Prostate gland (tissue), 2 donors: ENCODE measurements at regions not wholly inside any gene's neighbourhood (a gene's known extent, or its start where the extent isn't known, plus 50 kb on each side); places are given as distances from the start of the nearest gene placed in this dataset.

Experiments used
- DNase-seq: peaks from one replicate; pipeline ENCODE4 v3.0.0-alpha.2; 2019; ENCODE audit warnings: low spot score
- H3K27ac ChIP-seq, 2 donors: fragments of 200-600 bp; sonication (generic); 2 replicates each; pipeline ENCODE4 v1.5.1; 2017 to 2019
- H3K27me3 ChIP-seq: fragments of 200-600 bp; sonication (generic); replicated peaks from 2 replicates; pipeline ENCODE4 v1.5.1; 2019; ENCODE audit not compliant: insufficient read depth
- H3K36me3 ChIP-seq, 2 donors: fragments of 200-600 bp; sonication (generic); 1 replicate in 1 of 2; 2 replicates in 1 of 2; pipeline versions ENCODE4 v1.5.1 to v1.8.1; 2017 to 2019
- H3K4me1 ChIP-seq: fragments of 200-600 bp; sonication (generic); replicated peaks from 2 replicates; pipeline ENCODE4 v1.5.1; 2019
- H3K4me3 ChIP-seq, 2 donors: fragments of 200-600 bp; sonication (generic); 2 replicates each; pipeline ENCODE4 v1.5.1; 2017 to 2019
- H3K9me3 ChIP-seq: fragments of 200-600 bp; sonication (generic); 2 replicates; pipeline ENCODE4 v1.5.1; 2017
- POLR2A ChIP-seq: fragments of 450-650 bp; IDR thresholded peaks from one replicate; pipeline ENCODE4 v1.6.1; 2016; ENCODE audit warnings: antibody characterized with exemption, mild to moderate bottlenecking
- POLR2AphosphoS5 ChIP-seq: sonication (generic); formaldehyde crosslinking; IDR thresholded peaks from one replicate; pipeline ENCODE4 v1.6.1; 2017; ENCODE audit warnings: antibody characterized with exemption
- WGBS: methylation state at CpG from one replicate; pipeline ENCODE4 v1.1.5; 2018; 5-methylcytosine and 5-hydroxymethylcytosine counted together
- intact Hi-C: fragments of 100-400 bp; cut with DNase I; formaldehyde crosslinking; loops from one replicate; pipeline ENCODE4 v1.14.2; 2022
- TF ChIP-seq, protein P1 (sequence below), 4 experiments: fragments of 200-600 bp in 2 of 4; fragments of 450-650 bp in 2 of 4; sonication (generic) in 2 of 4; IDR thresholded peaks; 1 replicate in 3 of 4; 2 replicates in 1 of 4; pipeline ENCODE4 v1.5.1; 2016 to 2019; ENCODE audit warnings: antibody characterized with exemption in 4 of 4, mild to moderate bottlenecking in 2 of 4, moderate library complexity in 2 of 4

DNA sequence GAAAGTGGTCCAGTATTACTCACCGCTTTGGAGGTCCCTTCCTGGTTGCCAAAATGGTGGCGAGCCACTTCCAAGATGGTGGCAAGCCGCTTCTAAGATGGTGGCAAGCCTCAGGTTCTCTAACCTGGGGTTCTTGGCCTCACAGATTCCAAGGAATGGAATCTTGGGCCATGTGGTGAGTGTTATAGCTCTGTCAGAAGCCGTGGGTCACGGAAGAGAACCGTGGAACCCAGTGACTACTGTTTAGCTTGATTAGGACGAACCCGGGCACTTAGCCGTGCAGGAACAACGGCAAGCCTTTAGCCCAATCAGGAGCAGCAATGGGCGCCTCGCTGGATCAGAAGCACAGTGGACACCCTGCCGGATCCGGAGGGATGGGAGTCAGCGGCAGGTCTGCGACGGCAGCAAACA, 356.2 kb upstream of the TMPRSS15 start:
- intact Hi-C loops = no loop called here
- 93% methylated on average over 17 of the region's 17 CpGs for WGBS
- no peaks in the 10 kb centered on the region for H3K9me3 ChIP-seq
- TF ChIP-seq, protein P1, sequence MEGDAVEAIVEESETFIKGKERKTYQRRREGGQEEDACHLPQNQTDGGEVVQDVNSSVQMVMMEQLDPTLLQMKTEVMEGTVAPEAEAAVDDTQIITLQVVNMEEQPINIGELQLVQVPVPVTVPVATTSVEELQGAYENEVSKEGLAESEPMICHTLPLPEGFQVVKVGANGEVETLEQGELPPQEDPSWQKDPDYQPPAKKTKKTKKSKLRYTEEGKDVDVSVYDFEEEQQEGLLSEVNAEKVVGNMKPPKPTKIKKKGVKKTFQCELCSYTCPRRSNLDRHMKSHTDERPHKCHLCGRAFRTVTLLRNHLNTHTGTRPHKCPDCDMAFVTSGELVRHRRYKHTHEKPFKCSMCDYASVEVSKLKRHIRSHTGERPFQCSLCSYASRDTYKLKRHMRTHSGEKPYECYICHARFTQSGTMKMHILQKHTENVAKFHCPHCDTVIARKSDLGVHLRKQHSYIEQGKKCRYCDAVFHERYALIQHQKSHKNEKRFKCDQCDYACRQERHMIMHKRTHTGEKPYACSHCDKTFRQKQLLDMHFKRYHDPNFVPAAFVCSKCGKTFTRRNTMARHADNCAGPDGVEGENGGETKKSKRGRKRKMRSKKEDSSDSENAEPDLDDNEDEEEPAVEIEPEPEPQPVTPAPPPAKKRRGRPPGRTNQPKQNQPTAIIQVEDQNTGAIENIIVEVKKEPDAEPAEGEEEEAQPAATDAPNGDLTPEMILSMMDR (IDR thresholded peaks at IDR 0.05) = no peak
- TF ChIP-seq POLR2AphosphoS5 = no peak
- no peak for TF ChIP-seq POLR2A
- H3K36me3 ChIP-seq = no peaks in the 10 kb centered on the region
- no peak for DNase-seq
- no peak overlapping the region for H3K27ac ChIP-seq
- no peak overlapping the region for H3K4me3 ChIP-seq
- no peaks in the 10 kb centered on the region for H3K27me3 ChIP-seq
- no peaks in the 10 kb centered on the region for H3K4me1 ChIP-seq

DNA sequence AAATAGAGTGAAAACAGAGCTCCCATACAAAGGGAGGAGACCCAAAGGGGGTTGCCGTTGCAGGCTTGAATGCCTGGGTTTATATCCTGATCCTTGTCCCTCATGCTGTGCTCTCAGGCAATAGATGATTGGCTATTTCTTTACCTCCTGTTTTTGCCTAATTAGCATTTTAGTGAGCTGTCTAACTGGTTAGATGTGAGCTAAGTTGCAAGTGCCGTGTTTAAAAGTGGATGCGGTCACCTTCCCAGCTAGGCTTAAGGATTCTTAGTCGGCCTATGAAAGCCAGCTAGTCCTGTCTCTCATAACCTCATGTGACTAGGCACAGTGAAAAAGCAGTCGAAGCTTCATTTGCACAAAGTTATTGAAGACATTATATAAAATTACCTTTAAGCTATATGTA, 356.7 kb upstream of the TMPRSS15 start:
- no peak overlapping the region for H3K27ac ChIP-seq
- no peak overlapping the region for H3K4me3 ChIP-seq
- H3K27me3 ChIP-seq = no peaks in the 10 kb centered on the region
- 83% methylated on average over 5 of the region's 5 CpGs for WGBS
- no peaks in the 10 kb centered on the region for H3K9me3 ChIP-seq
- no peak for DNase-seq
- intact Hi-C loops = no loop called here
- no peak for TF ChIP-seq POLR2A
- TF ChIP-seq POLR2AphosphoS5 = no peak
- no peaks in the 10 kb centered on the region for H3K4me1 ChIP-seq
- H3K36me3 ChIP-seq = no peaks in the 10 kb centered on the region

DNA sequence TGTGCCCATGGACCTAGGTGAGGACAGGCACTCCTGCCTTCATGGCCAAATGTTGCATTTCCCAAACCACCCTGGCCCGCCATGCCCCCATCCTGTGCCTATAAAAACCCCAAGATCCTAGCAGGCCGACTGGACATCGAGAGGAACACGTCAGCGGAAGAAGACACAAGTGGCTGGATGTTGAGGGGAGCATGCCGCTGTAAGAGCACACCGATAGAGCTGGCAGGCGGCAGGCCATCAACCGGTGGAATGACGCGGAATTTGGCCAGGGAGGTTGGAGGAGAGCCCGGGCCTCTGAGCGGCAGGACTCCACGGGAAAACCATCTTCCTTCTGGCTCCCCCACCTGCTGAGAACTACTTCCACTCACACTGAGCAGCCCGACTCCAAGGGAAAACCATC, 361.1 kb upstream of the TMPRSS15 start:
- no peaks in the 10 kb centered on the region for H3K9me3 ChIP-seq
- TF ChIP-seq, protein P1 (IDR thresholded peaks at IDR 0.05) = no peak
- TF ChIP-seq POLR2AphosphoS5 = no peak
- no peak for TF ChIP-seq POLR2A
- H3K27ac ChIP-seq = no peak overlapping the region
- 96% methylated on average over 15 of the region's 15 CpGs for WGBS
- H3K36me3 ChIP-seq = no peaks in the 10 kb centered on the region
- no peak for DNase-seq
- intact Hi-C loops = no loop called here
- no peaks in the 10 kb centered on the region for H3K4me1 ChIP-seq
- no peaks in the 10 kb centered on the region for H3K27me3 ChIP-seq
- H3K4me3 ChIP-seq = no peak overlapping the region

DNA sequence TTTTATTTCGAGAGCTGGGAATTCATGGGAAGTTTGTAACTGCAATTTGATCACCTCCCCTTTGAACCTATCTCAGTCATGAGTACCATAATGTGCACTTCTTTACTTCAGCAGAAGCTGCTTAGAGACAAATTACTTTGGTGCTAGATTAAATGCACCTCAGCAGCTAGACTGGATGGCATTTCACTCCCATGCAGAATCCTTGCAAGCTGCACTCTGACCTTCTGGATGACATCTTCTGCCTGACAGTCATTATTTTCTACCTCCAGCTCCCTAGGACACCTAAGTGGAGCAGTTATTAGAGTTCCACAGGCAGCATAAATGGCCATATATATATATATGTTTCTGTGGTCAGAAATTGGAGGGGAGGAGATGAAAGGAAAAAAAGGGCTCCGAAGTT, 366.0 kb upstream of the TMPRSS15 start:
- intact Hi-C loops = no loop called here
- H3K9me3 ChIP-seq = no peaks in the 10 kb centered on the region
- no peak for TF ChIP-seq POLR2A
- TF ChIP-seq, protein P1 (IDR thresholded peaks at IDR 0.05) = no peak
- TF ChIP-seq POLR2AphosphoS5 = no peak
- H3K27me3 ChIP-seq = no peaks in the 10 kb centered on the region
- H3K27ac ChIP-seq = no peak overlapping the region
- no peaks in the 10 kb centered on the region for H3K36me3 ChIP-seq
- H3K4me1 ChIP-seq = no peaks in the 10 kb centered on the region
- 75% methylated on average over 2 of the region's 2 CpGs for WGBS
- no peak overlapping the region for H3K4me3 ChIP-seq
- DNase-seq = no peak

DNA sequence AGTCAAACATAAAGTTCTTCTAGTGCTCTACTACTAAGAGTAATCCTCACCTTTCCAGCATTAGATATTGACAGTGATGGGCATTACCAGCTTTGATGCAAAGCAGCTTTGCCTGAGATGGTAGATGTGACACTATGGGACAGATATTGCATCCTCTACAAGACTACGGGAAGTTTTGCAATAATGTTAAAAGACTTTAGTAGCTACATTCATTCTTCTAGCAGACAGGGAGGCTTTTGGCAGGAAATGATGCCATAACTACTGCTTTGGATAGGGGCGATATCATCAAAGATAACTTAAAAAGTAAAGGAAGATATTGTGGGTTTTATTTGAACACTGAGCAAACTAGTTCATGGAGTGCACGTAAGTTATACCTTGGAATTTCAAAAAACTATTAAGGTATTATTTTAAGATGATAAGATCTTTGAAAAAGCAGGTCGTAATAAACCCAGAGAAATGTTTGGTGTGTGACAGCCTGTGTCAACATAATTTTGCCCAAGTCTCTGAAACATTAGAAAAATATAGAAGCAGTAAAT, 368.3 kb upstream of the TMPRSS15 start:
- no peak for DNase-seq
- TF ChIP-seq POLR2A (no peak), POLR2AphosphoS5 (no peak)
- TF ChIP-seq, protein P1 (IDR thresholded peaks at IDR 0.05) = no peak

More for the DNA sequence above, 368.3 kb upstream of the TMPRSS15 start:
- Histone ChIP-seq H3K4me1 (no peaks in the 10 kb centered on the region), H3K9me3 (no peaks in the 10 kb centered on the region), H3K4me3 (no peak overlapping the region), H3K36me3 (no peaks in the 10 kb centered on the region), H3K27me3 (no peaks in the 10 kb centered on the region), H3K27ac (no peak overlapping the region)
- intact Hi-C loops = no loop called here
- WGBS = 16% methylated on average over 4 of the region's 4 CpGs
